ENCODE measurements at regions not wholly inside any gene's neighbourhood (a gene's known extent, or its start where the extent isn't known, plus 50 kb on each side); places are given as distances from the start of the nearest gene placed in this dataset.

GRCh38 chr13:40074338-40074737 is 418.9 kb downstream of the COG6 start:
- FAIRE-seq (no peak), DNase-seq (ENCODE audit: extremely low read depth in 1 of 4, low spot score in 3 of 4) (no peak), ATAC-seq (no peak)
- Histone ChIP-seq H4K20me1 (replicated peaks; ENCODE audit: control insufficient read depth, insufficient read depth, low read length) (no peaks in the 10 kb centered on the region), H3K36me3 (ENCODE audit: control insufficient read depth, insufficient read depth, low read length) (no peaks in the 10 kb centered on the region), H3K9me1 (ENCODE audit: control insufficient read depth, insufficient read depth, low read length) (no peaks in the 10 kb centered on the region), H2AFZ (ENCODE audit: low read depth, low read length) (no peak overlapping the region), H3K4me1 (replicated peaks in 1 of 2; ENCODE audit: control insufficient read depth in 2 of 2, insufficient read depth in 2 of 2, low read length in 2 of 2) (no peaks in the 10 kb centered on the region), H3K9ac (ENCODE audit: insufficient read depth in 1 of 2, low read depth in 2 of 2, low read length in 2 of 2) (no peak overlapping the region), H3K79me2 (ENCODE audit: control insufficient read depth, insufficient read depth, low read length) (no peaks in the 10 kb centered on the region), H3K27ac (ENCODE audit: extremely low read depth, low read depth, low read length) (no peak overlapping the region), H3K4me3 (no peak overlapping the region), H3K9me3 (replicated peaks; ENCODE audit: control insufficient read depth, insufficient read depth, low read depth, low read length) (no peaks in the 10 kb centered on the region), H3K27me3 (ENCODE audit: control insufficient read depth in 2 of 2, insufficient read depth in 2 of 2, low read length in 2 of 2) (no peaks in the 10 kb centered on the region; a peak in 2 of 5 replicates), H3K4me2 (ENCODE audit: insufficient read depth, low read length) (no peak overlapping the region)
- 4% methylated on average over 3 of the region's 3 CpGs for WGBS (ENCODE audit: insufficient coverage, low coverage, missing lambda C conversion rate)
- CTCF ChIA-PET (ENCODE audit: low intra/inter-chr PET ratio), result no interaction called here
- intact Hi-C loops (cut with micrococcal nuclease), result no loop called here
- POLR2A ChIA-PET, result no interaction called here
- BruUV-seq (replicated peaks), result no TSS peak
- in situ Hi-C loops (cut with MboI), result loop anchor here (25.0 kb wide), 1 partner anchor 613 kb away; no protein-coding TSS in a partner anchor
- TF ChIP-seq, protein P1, sequence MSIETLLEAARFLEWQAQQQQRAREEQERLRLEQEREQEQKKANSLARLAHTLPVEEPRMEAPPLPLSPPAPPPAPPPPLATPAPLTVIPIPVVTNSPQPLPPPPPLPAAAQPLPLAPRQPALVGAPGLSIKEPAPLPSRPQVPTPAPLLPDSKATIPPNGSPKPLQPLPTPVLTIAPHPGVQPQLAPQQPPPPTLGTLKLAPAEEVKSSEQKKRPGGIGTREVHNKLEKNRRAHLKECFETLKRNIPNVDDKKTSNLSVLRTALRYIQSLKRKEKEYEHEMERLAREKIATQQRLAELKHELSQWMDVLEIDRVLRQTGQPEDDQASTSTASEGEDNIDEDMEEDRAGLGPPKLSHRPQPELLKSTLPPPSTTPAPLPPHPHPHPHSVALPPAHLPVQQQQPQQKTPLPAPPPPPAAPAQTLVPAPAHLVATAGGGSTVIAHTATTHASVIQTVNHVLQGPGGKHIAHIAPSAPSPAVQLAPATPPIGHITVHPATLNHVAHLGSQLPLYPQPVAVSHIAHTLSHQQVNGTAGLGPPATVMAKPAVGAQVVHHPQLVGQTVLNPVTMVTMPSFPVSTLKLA (conservative IDR thresholded peaks at IDR 0.05), result no peak
- no peak for TF ChIP-seq NBN (IDR thresholded peaks at IDR 0.05; ENCODE audit: low read depth)
- TF ChIP-seq MAZ (CRISPR knock-in tag; conservative IDR thresholded peaks at IDR 0.05 in 1 of 2, IDR thresholded peaks at IDR 0.05 in 1 of 2), result no peak
- no peak for TF ChIP-seq RBM14 (IDR thresholded peaks at IDR 0.05; ENCODE audit: borderline replicate concordance, insufficient read depth, low read depth, low read length)

- H4K20me1 ChIP-seq (replicated peaks; ENCODE audit: control insufficient read depth, insufficient read depth, low read length), result no peaks in the 10 kb centered on the region
- no peak for ATAC-seq
- CTCF ChIA-PET (ENCODE audit: low intra/inter-chr PET ratio), result no interaction called here
- no peak for TF ChIP-seq STAT5B (CRISPR knock-in tag; IDR thresholded peaks at IDR 0.05)
- no peak for TF ChIP-seq CBX5 (IDR thresholded peaks at IDR 0.05; ENCODE audit: borderline replicate concordance, low read depth)
- no peak for TF ChIP-seq ESRRB (CRISPR knock-in tag; IDR thresholded peaks at IDR 0.05; ENCODE audit: borderline replicate concordance)
- TF ChIP-seq MCM5 (IDR thresholded peaks at IDR 0.05; ENCODE audit: low read depth), result no peak
- no peak for TF ChIP-seq ZSCAN32 (CRISPR knock-in tag; IDR thresholded peaks at IDR 0.05)
- TF ChIP-seq ATF3 (IDR thresholded peaks at IDR 0.05), result no peak
- no peak for TF ChIP-seq ATF3 (CRISPR knock-in tag; conservative IDR thresholded peaks at IDR 0.05)
- no peak for TF ChIP-seq SIX5 (IDR thresholded peaks at IDR 0.05; ENCODE audit: borderline replicate concordance in 1 of 2, insufficient read depth in 1 of 2, low read depth in 1 of 2, low read length in 2 of 2)
- TF ChIP-seq ARHGAP35 (IDR thresholded peaks at IDR 0.05; ENCODE audit: partially characterized antibody), result no peak
- TF ChIP-seq ARID2 (IDR thresholded peaks at IDR 0.05), result no peak
These were observed 419.8 kb downstream of the COG6 start for GRCh38 chr13:40075281-40075680.

More at GRCh38 chr13:40075281-40075680, 419.8 kb downstream of the COG6 start:
- WGBS (ENCODE audit: insufficient coverage, low coverage, missing lambda C conversion rate), result 3% methylated on average over 5 of the region's 5 CpGs
- H3K9me1 ChIP-seq (ENCODE audit: control insufficient read depth, insufficient read depth, low read length), result no peaks in the 10 kb centered on the region
- H3K79me2 ChIP-seq (ENCODE audit: control insufficient read depth, insufficient read depth, low read length), result no peaks in the 10 kb centered on the region
- no peaks in the 10 kb centered on the region for H3K36me3 ChIP-seq (ENCODE audit: control insufficient read depth, insufficient read depth, low read length)
- no TSS peak for BruUV-seq (replicated peaks)
- POLR2A ChIA-PET, result no interaction called here
- H2AFZ ChIP-seq (ENCODE audit: low read depth, low read length), result no peak overlapping the region
- in situ Hi-C loops (cut with MboI) (no loop called here), intact Hi-C loops (cut with micrococcal nuclease) (no loop called here)
- H3K9me3 ChIP-seq (replicated peaks; ENCODE audit: control insufficient read depth, insufficient read depth, low read depth, low read length), result no peaks in the 10 kb centered on the region
- DNase-seq (ENCODE audit: extremely low read depth in 1 of 4, low spot score in 3 of 4) (no peak), FAIRE-seq (no peak)
- H3K4me1 ChIP-seq (replicated peaks in 1 of 2; ENCODE audit: control insufficient read depth in 2 of 2, insufficient read depth in 2 of 2, low read length in 2 of 2), result no peaks in the 10 kb centered on the region
- no peak overlapping the region for H3K4me3 ChIP-seq
- H3K9ac ChIP-seq (ENCODE audit: insufficient read depth in 1 of 2, low read depth in 2 of 2, low read length in 2 of 2), result no peak overlapping the region
- H3K27me3 ChIP-seq (ENCODE audit: control insufficient read depth in 2 of 2, insufficient read depth in 2 of 2, low read length in 2 of 2), result no peaks in the 10 kb centered on the region; a peak in 2 of 5 replicates
- no peak overlapping the region for H3K4me2 ChIP-seq (ENCODE audit: insufficient read depth, low read length)
- no peak overlapping the region for H3K27ac ChIP-seq (ENCODE audit: extremely low read depth, low read depth, low read length)
